ENCODE measurements at regions not wholly inside any gene's neighbourhood (a gene's known extent, or its start where the extent isn't known, plus 50 kb on each side); places are given as distances from the start of the nearest gene placed in this dataset.

- no peak for TF ChIP-seq CTCF (IDR thresholded peaks at IDR 0.05)
- no peak for TF ChIP-seq POLR2A (IDR thresholded peaks at IDR 0.05)
- TF ChIP-seq EP300 (IDR thresholded peaks at IDR 0.05): no peak
Measured at GRCh38 chr10:83372646-83373045, 766.7 kb upstream of the GHITM start.
